CD4-positive, alpha-beta T cell (primary cell): ENCODE measurements at regions not wholly inside any gene's neighbourhood (a gene's known extent, or its start where the extent isn't known, plus 50 kb on each side); places are given as distances from the start of the nearest gene placed in this dataset.
A peak's percentile ranks its signal among the peaks of the same experiment; 100 is the strongest.

Source experiments
- ATAC-seq: fragments of 200-7000 bp; cut with Tn5 transposase; one replicate; pipeline ENCODE4 v1.10.0; 2022; ENCODE audit warnings: mild to moderate bottlenecking; ENCODE audit not compliant: poor library complexity
- CTCF ChIA-PET: fragments of 350-600 bp; sonication (Branson Sonifier 250); formaldehyde crosslinking; loops from one replicate; lab custom pipeline; 2021; ENCODE audit warnings: antibody characterized with exemption, inconsistent platforms; lab: Charles Lee
- POLR2A ChIA-PET: fragments of 350-600 bp; sonication (Branson Sonifier 250); formaldehyde crosslinking; loops from one replicate; lab custom pipeline; 2021; ENCODE audit warnings: antibody characterized with exemption, inconsistent platforms; lab: Charles Lee
- DNase-seq, 14 experiments: peaks; one replicate each; pipeline ENCODE4 v3.0.0-alpha.2; 2013 to 2020; ENCODE audit warnings: mixed read lengths in 2 of 14
- H3K27ac ChIP-seq, 2 donors: one replicate each; pipeline versions ENCODE4 v1.5.1 to v1.7.0; 2013; ENCODE audit warnings: low read length in 2 of 2, low read depth in 1 of 2, mild to moderate bottlenecking in 1 of 2
- H3K27me3 ChIP-seq, 2 experiments: 1 replicate in 1 of 2; 2 replicates in 1 of 2; pipeline versions ENCODE4 v1.6.1 to v1.7.0; 2013; ENCODE audit warnings: low read length in 2 of 2, control low read depth in 1 of 2, mild to moderate bottlenecking in 1 of 2, moderate library complexity in 1 of 2; ENCODE audit not compliant: insufficient read depth in 2 of 2, control insufficient read depth in 1 of 2
- H3K36me3 ChIP-seq: one replicate; pipeline ENCODE4 v1.6.1; 2013; ENCODE audit warnings: low read length, control low read depth; ENCODE audit not compliant: insufficient read depth
- H3K4me1 ChIP-seq: one replicate; pipeline ENCODE4 v1.6.1; 2013; ENCODE audit warnings: low read length, control low read depth; ENCODE audit not compliant: insufficient read depth
- H3K4me3 ChIP-seq: one replicate; pipeline ENCODE4 v1.5.1; 2013; ENCODE audit warnings: mild to moderate bottlenecking, low read length, moderate library complexity
- H3K9me3 ChIP-seq, 2 experiments: 1 replicate in 1 of 2; 2 replicates in 1 of 2; pipeline versions ENCODE4 v1.6.1 to v1.7.0; 2013; ENCODE audit warnings: low read length in 2 of 2, mild to moderate bottlenecking in 2 of 2, control low read depth in 1 of 2, moderate library complexity in 1 of 2; ENCODE audit not compliant: control insufficient read depth in 1 of 2, insufficient read depth in 1 of 2
- H3K27ac Mint-ChIP-seq: one replicate; pipeline ENCODE4 v1.8.0; 2020; ENCODE audit warnings: mixed read lengths
- H3K27me3 Mint-ChIP-seq: one replicate; pipeline ENCODE4 v1.8.0; 2021; ENCODE audit warnings: mixed read lengths
- H3K36me3 Mint-ChIP-seq: one replicate; pipeline ENCODE4 v1.8.0; 2021; ENCODE audit warnings: low read depth, mixed read lengths
- H3K4me1 Mint-ChIP-seq: one replicate; pipeline ENCODE4 v1.8.0; 2021; ENCODE audit warnings: low read depth, mixed read lengths
- H3K4me3 Mint-ChIP-seq: one replicate; pipeline ENCODE4 v1.8.0; 2020; ENCODE audit warnings: mild to moderate bottlenecking, mixed read lengths
- H3K9me3 Mint-ChIP-seq: one replicate; pipeline ENCODE4 v1.8.0; 2020; ENCODE audit warnings: mixed read lengths
- CTCF ChIP-seq: fragments of 200-600 bp; IDR thresholded peaks from one replicate; pipeline ENCODE4 v1.8.0; 2022; ENCODE audit warnings: antibody characterized with exemption, mild to moderate bottlenecking
- intact Hi-C, 2 experiments: fragments of 100-400 bp; cut with DNase I in 1 of 2; cut with micrococcal nuclease in 1 of 2; formaldehyde crosslinking; loops; one replicate each; pipeline versions ENCODE4 v1.15.1 to v1.9.0; 2023 to 2025; cut with DNase I, micrococcal nuclease

- Histone ChIP-seq H3K27ac (no peak overlapping the region), H3K4me1 (no peaks in the 10 kb centered on the region), H3K9me3 (no peaks in the 10 kb centered on the region), H3K36me3 (no peaks in the 10 kb centered on the region), H3K27me3 (peaks cover 6 to 13% of the 10 kb centered on the region in 2 experiments), H3K4me3 (no peak overlapping the region)
- no peak overlapping the region for H3K27ac Mint-ChIP-seq
- no peaks in the 10 kb centered on the region for H3K9me3 Mint-ChIP-seq
- CTCF ChIA-PET: interaction anchor here (0.7 to 1.3 kb wide), 4 partner anchors 11 to 232 kb away, joined by 3 to 11 read pairs (median 6); no protein-coding TSS in a partner anchor
- DNase-seq: peak in 3 of 14 experiments; percentile 53 to 60 (median 58)
- peak; percentile 75 for ATAC-seq
- TF ChIP-seq CTCF: peak; percentile 74
- H3K4me1 Mint-ChIP-seq: no peaks in the 10 kb centered on the region
- no peak overlapping the region for H3K4me3 Mint-ChIP-seq
- H3K36me3 Mint-ChIP-seq: no peaks in the 10 kb centered on the region
- POLR2A ChIA-PET: interaction anchor here (0.8 to 1.7 kb wide), 3 partner anchors 9 to 237 kb away, joined by 3 to 4 read pairs (median 3); no protein-coding TSS in a partner anchor
- intact Hi-C loops: loop anchor here (1.0 to 10.0 kb wide), 5 partner anchors 202 to 858 kb away; no protein-coding TSS in a partner anchor
- H3K27me3 Mint-ChIP-seq: peaks cover 71% of the 10 kb centered on the region
Observed at GRCh38 chr14:62126879-62127478, 364.8 kb downstream of the SNAPC1 start.

- ATAC-seq (no peak), DNase-seq (no peak)
- no peak overlapping the region for H3K27ac Mint-ChIP-seq
- intact Hi-C loops: no loop called here
- no peak for TF ChIP-seq CTCF
- H3K4me1 Mint-ChIP-seq: no peaks in the 10 kb centered on the region
- no peaks in the 10 kb centered on the region for H3K9me3 Mint-ChIP-seq
- CTCF ChIA-PET: no interaction called here
- no peak overlapping the region for H3K27ac ChIP-seq
- no peaks in the 10 kb centered on the region for H3K4me1 ChIP-seq
- H3K36me3 ChIP-seq: no peaks in the 10 kb centered on the region
- no peaks in the 10 kb centered on the region for H3K9me3 ChIP-seq
- no peak overlapping the region for H3K4me3 Mint-ChIP-seq
- H3K27me3 ChIP-seq: peaks cover 6 to 14% of the 10 kb centered on the region in 2 experiments
- H3K36me3 Mint-ChIP-seq: no peaks in the 10 kb centered on the region
- POLR2A ChIA-PET: no interaction called here
- no peak overlapping the region for H3K4me3 ChIP-seq
- H3K27me3 Mint-ChIP-seq: peaks cover 72% of the 10 kb centered on the region
Observed at GRCh38 chr14:62130441-62130840, 368.2 kb downstream of the SNAPC1 start.

- Histone ChIP-seq H3K36me3 (no peaks in the 10 kb centered on the region), H3K27me3 (peaks cover 4 to 14% of the 10 kb centered on the region in 2 experiments), H3K4me1 (no peaks in the 10 kb centered on the region), H3K27ac (no peak overlapping the region), H3K9me3 (no peaks in the 10 kb centered on the region), H3K4me3 (no peak overlapping the region)
- ATAC-seq (no peak), DNase-seq (no peak)
- CTCF ChIA-PET: no interaction called here
- H3K27me3 Mint-ChIP-seq: peaks cover 76% of the 10 kb centered on the region
- no peak overlapping the region for H3K4me3 Mint-ChIP-seq
- no peaks in the 10 kb centered on the region for H3K36me3 Mint-ChIP-seq
- intact Hi-C loops: no loop called here
- H3K27ac Mint-ChIP-seq: no peak overlapping the region
- H3K4me1 Mint-ChIP-seq: no peaks in the 10 kb centered on the region
- no peaks in the 10 kb centered on the region for H3K9me3 Mint-ChIP-seq
- POLR2A ChIA-PET: interaction anchor here (0.6 kb wide), 1 partner anchor 19 kb away, joined by 3 read pairs; no protein-coding TSS in a partner anchor
- TF ChIP-seq CTCF: no peak
Observed at GRCh38 chr14:62133776-62134550, 371.7 kb downstream of the SNAPC1 start.
